Activated naive CD8-positive, alpha-beta T cell (primary cell): ENCODE measurements at regions not wholly inside any gene's neighbourhood (a gene's known extent, or its start where the extent isn't known, plus 50 kb on each side); places are given as distances from the start of the nearest gene placed in this dataset.

ENCODE experiments used
- H3K27ac Mint-ChIP-seq: one replicate; pipeline ENCODE4 v1.8.0; 2021; ENCODE audit warnings: mixed read lengths
- H3K27me3 Mint-ChIP-seq: one replicate; pipeline ENCODE4 v1.8.0; 2021; ENCODE audit warnings: mixed read lengths
- H3K36me3 Mint-ChIP-seq: one replicate; pipeline ENCODE4 v1.8.0; 2021; ENCODE audit warnings: mixed read lengths
- H3K4me1 Mint-ChIP-seq: one replicate; pipeline ENCODE4 v1.8.0; 2021; ENCODE audit warnings: low read depth, mixed read lengths
- H3K4me3 Mint-ChIP-seq: one replicate; pipeline ENCODE4 v1.8.0; 2021; ENCODE audit warnings: mild to moderate bottlenecking, mixed read lengths
- H3K9me3 Mint-ChIP-seq: one replicate; pipeline ENCODE4 v1.8.0; 2021; ENCODE audit warnings: low read depth, mixed read lengths

DNA sequence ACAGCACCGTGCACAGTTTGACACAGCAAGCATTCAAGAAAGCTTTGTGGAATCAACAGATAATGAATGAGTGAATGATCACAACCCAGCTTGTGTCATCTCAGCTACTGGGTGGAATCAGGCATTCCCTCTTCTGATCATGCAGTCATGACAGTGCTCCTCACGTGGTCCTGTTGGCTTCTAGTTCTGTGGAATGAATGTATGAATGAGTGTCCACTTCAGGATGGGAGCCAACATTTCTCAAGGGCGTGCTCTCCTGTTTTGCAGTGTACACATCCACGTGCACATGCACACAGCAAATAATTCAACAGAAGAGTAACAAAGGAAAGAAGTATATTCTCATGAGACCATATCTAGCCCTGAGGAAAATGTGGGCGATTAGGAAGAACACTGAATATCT is 133.1 kb upstream of the NPVF start:
- Mint-ChIP-seq H3K4me1 (no peaks in the 10 kb centered on the region), H3K27me3 (no peaks in the 10 kb centered on the region)

DNA sequence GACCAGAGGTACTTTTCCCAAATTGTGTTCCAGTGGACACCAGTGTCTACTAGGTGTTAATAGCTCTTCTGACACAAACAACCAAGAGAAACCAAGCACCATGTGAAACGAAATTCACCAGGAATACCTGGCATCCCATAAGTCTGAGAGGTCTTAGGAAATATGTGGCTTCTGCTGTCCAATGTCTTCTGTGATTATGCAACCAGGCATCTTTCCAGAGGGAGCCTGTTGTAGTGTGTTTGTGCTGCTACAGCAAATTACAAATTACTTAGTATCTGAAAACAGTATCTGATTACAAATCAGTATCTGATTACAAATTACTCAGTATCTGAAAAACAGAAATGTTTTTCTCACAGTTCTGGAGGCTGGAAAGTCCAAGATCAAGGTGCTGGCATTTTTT is 133.6 kb upstream of the NPVF start:
- H3K9me3 Mint-ChIP-seq: no peaks in the 10 kb centered on the region
- no peak overlapping the region for H3K27ac Mint-ChIP-seq
- no peaks in the 10 kb centered on the region for H3K36me3 Mint-ChIP-seq
- H3K4me1 Mint-ChIP-seq: no peaks in the 10 kb centered on the region
- no peaks in the 10 kb centered on the region for H3K27me3 Mint-ChIP-seq
- H3K4me3 Mint-ChIP-seq: no peak overlapping the region

More for the DNA sequence above, 133.1 kb upstream of the NPVF start:
- H3K27ac Mint-ChIP-seq: no peak overlapping the region
- H3K36me3 Mint-ChIP-seq: no peaks in the 10 kb centered on the region
- no peak overlapping the region for H3K4me3 Mint-ChIP-seq
- H3K9me3 Mint-ChIP-seq: no peaks in the 10 kb centered on the region

DNA sequence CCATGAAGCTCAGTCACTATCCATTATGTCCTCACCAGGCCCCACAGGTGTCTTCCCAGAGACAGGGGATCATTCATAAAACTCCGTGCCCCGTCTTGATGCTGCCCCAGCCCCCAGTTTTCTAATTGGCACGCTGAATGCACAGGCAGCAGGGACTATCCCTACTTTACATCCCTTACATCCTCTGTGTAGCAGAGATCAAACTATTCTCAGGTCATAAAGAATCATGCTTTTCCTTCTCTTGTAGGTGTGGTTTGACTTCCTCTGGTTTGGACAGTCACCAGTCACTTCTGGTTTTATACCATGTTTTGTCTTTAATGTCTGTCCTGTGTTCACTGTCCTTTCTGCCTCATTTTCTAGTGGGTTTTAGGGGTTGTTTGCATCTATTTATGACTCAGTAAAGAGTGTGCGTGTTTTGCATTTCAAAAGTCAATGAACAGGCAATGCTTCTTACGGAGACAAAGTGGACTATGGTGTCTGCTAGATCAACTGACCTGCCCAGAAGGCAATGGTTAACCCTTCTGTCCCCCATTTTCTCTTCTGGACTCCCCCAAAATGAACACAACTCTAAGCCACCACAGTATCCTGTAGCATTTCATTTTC is 140.4 kb upstream of the NPVF start:
- no peaks in the 10 kb centered on the region for H3K4me1 Mint-ChIP-seq
- H3K9me3 Mint-ChIP-seq: peaks cover 11% of the 10 kb centered on the region
- H3K36me3 Mint-ChIP-seq: no peaks in the 10 kb centered on the region
- peaks cover 9% of the 10 kb centered on the region for H3K27me3 Mint-ChIP-seq
- H3K27ac Mint-ChIP-seq: no peak overlapping the region
- no peak overlapping the region for H3K4me3 Mint-ChIP-seq

DNA sequence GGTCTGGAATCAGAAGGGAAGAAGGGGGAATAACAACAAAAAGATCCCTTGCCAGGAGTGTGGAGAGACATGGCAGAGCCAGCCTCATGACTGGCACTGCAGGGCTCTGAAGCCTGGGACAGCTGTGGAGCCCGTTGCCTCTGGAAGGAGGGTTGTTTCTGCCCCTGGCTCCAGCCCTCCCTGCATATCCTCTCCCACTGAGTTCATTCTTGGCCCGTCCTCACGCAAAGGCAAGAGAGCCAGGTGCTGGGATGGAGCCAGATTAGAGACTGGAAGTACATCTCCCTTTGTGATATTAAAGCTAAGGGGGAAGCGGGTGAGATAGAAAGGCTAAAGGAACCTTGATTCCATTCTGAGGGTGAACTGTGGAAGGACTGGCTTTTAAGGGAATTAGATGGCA is 141.5 kb upstream of the NPVF start:
- Mint-ChIP-seq H3K27ac (no peak overlapping the region), H3K4me1 (no peaks in the 10 kb centered on the region), H3K9me3 (peaks cover 11% of the 10 kb centered on the region), H3K36me3 (no peaks in the 10 kb centered on the region), H3K27me3 (peaks cover 9% of the 10 kb centered on the region), H3K4me3 (no peak overlapping the region)

DNA sequence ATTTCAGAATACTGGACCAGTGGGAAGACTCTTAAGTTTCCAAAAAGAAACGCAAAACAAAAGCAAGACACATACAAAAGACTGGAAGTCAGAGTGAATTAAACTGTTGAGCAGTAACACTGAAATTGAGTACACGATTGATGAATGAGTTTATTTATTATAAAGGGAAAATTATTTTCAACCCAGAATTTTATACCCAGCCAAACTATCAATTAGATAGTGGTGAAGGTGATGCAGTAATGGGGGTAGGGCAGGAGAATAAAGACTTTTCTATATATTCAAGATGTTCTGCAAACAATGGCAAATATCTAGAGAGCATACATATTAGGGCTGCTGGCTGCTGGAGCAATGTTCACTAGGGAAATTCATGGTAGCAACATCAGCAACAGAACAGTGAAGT is 143.7 kb upstream of the NPVF start:
- H3K36me3 Mint-ChIP-seq: no peaks in the 10 kb centered on the region
- no peak overlapping the region for H3K4me3 Mint-ChIP-seq
- peaks cover 11% of the 10 kb centered on the region for H3K9me3 Mint-ChIP-seq
- no peaks in the 10 kb centered on the region for H3K4me1 Mint-ChIP-seq
- H3K27me3 Mint-ChIP-seq: peaks cover 9% of the 10 kb centered on the region
- no peak overlapping the region for H3K27ac Mint-ChIP-seq

DNA sequence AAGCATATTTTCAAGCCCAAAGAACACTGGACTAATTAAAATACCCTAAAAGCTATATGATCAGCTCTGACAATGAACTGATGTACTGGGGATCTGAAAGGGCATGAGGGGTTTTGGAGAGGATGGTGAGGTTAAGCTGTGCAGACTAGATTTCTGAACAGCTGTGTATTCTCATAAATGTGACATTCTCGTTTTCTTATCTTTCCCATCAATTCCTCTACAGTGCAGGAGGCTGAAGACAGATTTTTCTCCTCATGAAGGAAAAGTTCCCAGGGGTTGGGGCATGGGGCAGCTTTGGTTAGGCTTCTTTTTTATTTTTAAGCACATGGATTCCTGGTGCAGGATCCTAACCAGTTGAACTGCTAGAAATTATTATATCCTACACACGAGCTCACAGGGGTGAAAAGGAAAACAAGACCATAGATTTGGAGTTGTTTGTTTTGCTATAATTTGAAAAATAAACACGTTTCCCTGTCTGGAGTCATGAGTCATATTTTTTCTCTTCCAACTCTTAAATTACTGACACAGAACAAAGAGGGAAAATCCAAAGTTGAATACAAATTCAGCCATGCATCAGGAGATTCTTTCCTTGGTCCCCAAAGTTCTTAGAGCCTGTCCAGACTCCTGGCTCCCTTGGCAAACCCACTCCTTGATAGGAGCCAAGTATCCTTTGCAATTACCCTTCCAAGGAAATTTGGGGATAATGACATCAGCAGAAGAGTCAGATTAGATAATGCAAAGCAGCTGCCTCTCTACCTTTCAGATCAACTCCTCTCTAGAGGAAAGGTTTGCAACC is 147.7 kb upstream of the NPVF start:
- H3K36me3 Mint-ChIP-seq: no peaks in the 10 kb centered on the region
- no peaks in the 10 kb centered on the region for H3K4me1 Mint-ChIP-seq
- H3K4me3 Mint-ChIP-seq: no peak overlapping the region
- H3K27ac Mint-ChIP-seq: no peak overlapping the region
- H3K27me3 Mint-ChIP-seq: no peaks in the 10 kb centered on the region
- H3K9me3 Mint-ChIP-seq: peaks cover 11% of the 10 kb centered on the region

DNA sequence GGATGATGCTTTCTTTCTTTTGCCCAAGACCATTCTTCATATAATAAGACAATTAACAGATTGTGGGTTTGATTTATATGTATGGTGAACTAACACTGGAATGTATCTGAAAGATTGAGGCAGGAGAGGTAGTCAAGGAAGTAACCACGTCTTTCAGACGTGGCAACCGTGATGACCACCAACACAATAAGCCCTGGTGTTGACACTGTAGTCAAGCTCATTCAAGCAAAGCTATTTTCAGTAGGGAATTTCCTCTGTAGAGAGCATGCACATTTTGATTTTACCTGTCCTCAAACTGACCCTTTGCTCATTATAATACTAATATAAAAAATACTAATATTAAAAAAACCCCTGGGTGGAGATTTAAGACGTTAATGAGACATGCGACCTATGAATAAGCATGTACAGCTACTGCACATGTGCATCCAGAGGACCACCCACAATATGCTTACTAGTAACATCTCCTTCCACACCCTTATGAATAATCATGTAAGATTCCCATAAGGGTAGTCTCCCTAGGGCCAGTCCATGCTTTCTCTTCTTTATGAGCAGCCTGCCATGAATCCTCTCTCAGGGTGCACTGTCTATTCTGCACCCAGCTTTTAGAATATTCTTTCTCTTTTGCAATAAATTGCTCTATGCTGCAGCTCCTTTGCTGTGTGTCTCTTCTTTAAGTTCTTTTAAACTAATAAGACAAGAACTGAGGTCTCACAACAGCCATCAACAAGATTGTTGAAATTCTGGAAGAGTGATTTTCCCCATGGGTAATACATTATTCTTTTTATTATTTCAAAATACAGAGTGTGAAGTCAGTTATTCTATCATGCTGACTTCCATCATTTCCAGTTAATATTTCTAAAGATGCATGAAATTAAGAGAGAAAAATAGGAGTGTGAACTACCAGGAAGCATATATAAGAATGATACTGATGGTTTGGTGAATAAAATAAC is 151.3 kb upstream of the NPVF start:
- Mint-ChIP-seq H3K27me3 (peaks cover 3% of the 10 kb centered on the region), H3K9me3 (no peaks in the 10 kb centered on the region), H3K36me3 (no peaks in the 10 kb centered on the region), H3K27ac (no peak overlapping the region), H3K4me3 (no peak overlapping the region), H3K4me1 (no peaks in the 10 kb centered on the region)

DNA sequence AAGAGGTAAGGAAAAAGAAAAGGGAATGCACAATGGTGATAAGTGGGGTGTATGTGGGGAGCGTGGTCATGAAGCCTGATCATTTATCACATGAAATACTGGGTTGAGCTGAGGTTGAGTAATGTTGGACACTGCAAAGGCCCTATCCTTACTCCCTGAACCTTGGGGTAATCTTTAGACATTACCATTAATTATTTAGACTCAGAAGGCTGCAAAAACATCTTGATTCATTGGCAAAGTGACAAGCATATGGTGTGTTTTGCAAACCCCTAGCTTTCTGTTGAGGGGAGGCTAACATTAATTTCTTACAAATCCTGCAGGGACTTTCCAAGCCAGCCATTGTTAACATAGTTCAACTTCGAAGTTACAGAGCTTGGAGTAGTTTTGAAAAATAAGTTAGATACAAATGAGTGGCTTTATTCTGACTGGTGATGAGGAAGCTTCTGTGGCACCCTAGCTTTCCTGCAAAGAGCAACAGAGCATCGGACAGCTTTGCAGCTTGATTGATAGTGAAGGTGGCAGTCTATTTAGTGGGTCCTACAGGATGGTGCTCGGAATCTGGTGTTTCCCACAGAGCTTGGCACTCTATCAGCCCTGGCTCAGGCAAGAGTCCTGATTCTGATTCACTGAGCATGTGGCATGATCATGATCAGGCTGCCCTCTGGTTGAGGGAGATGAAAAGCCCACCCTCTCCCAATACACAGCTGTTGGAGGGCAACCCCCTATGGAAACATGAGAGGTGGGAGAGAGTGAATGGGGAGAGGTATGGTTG is 153.7 kb upstream of the NPVF start:
- H3K9me3 Mint-ChIP-seq: no peaks in the 10 kb centered on the region
- no peaks in the 10 kb centered on the region for H3K36me3 Mint-ChIP-seq
- H3K4me1 Mint-ChIP-seq: no peaks in the 10 kb centered on the region
- no peak overlapping the region for H3K4me3 Mint-ChIP-seq
- peaks cover 3% of the 10 kb centered on the region for H3K27me3 Mint-ChIP-seq
- H3K27ac Mint-ChIP-seq: no peak overlapping the region

DNA sequence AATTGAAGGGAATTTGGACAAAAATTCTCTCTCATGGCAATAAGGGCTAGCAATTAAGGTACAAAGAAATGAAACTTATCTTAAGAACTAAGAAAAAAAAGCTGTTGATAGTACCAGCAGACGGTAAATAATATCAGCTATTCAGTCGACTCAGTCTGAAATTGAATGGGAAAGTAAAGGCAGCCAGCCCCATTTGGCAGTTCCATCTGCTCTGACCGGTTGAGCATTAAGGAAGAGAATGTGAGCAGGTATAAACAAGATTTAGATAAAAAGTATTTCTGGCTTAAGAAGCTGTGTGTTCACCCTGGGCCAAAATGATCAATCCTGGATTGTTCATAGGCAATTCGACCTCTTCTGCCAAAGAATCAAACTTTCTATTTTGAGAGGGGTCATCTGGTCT is 154.6 kb upstream of the NPVF start:
- Mint-ChIP-seq H3K27me3 (peaks cover 3% of the 10 kb centered on the region), H3K9me3 (no peaks in the 10 kb centered on the region), H3K4me3 (no peak overlapping the region), H3K36me3 (no peaks in the 10 kb centered on the region), H3K27ac (no peak overlapping the region), H3K4me1 (no peaks in the 10 kb centered on the region)

DNA sequence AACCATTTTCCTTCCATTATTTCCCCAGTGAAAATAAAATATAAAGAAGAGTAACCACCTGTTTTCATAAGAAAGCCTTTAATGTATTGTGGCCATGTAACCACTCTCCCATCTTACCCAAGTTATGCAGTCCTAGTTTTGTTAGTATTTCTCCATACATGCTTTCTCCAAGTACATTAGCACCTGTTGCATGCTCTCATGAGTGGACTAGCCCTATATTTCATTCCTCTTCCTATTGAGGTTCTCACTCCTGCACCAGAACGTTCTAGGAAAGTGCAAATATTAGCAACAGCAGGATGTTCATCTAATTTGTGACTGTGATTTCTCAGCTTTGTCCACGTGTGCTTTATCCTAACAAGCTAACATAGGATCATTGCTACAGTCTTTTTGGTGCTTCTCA is 155.1 kb upstream of the NPVF start:
- H3K27me3 Mint-ChIP-seq: peaks cover 3% of the 10 kb centered on the region
- no peaks in the 10 kb centered on the region for H3K4me1 Mint-ChIP-seq
- no peak overlapping the region for H3K27ac Mint-ChIP-seq
- H3K4me3 Mint-ChIP-seq: no peak overlapping the region
- H3K9me3 Mint-ChIP-seq: no peaks in the 10 kb centered on the region
- no peaks in the 10 kb centered on the region for H3K36me3 Mint-ChIP-seq

DNA sequence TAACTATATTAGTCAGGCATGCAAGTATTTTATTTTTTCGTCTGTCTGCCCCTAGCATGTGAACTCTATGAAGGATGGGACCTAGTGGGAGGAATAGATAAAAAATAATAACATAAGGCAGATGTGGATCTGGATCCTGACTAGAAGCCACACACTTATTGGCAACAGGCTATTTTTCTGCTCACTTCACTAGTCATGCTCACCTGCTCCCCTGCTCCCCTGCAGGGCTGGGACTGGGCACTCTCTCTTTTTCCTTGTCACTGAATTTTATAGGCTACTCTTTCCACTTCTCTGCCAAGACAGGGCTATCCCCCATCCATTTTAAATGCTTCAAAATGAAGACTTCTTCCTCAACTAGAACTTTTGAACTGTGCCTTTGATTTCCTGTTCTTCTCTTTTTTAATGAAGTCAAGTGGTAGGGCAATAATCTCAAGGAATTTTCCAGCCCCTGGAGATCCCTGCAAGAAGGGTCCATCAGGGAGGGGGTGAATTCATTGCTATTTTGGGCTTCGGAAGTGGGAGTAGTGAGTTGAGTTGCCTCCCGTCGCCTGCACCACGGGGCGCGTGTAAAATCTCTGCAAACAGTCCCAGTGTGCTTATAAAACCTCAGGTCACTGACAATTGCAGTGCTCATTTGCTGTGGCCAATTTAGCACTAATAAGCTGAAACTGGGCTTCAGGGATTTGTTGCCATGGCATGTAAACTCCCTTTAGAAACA is 156.7 kb upstream of the NPVF start:
- H3K36me3 Mint-ChIP-seq: no peaks in the 10 kb centered on the region
- no peak overlapping the region for H3K4me3 Mint-ChIP-seq
- peaks cover 3% of the 10 kb centered on the region for H3K27me3 Mint-ChIP-seq
- no peaks in the 10 kb centered on the region for H3K9me3 Mint-ChIP-seq
- peaks cover 2% of the 10 kb centered on the region for H3K4me1 Mint-ChIP-seq
- no peak overlapping the region for H3K27ac Mint-ChIP-seq

DNA sequence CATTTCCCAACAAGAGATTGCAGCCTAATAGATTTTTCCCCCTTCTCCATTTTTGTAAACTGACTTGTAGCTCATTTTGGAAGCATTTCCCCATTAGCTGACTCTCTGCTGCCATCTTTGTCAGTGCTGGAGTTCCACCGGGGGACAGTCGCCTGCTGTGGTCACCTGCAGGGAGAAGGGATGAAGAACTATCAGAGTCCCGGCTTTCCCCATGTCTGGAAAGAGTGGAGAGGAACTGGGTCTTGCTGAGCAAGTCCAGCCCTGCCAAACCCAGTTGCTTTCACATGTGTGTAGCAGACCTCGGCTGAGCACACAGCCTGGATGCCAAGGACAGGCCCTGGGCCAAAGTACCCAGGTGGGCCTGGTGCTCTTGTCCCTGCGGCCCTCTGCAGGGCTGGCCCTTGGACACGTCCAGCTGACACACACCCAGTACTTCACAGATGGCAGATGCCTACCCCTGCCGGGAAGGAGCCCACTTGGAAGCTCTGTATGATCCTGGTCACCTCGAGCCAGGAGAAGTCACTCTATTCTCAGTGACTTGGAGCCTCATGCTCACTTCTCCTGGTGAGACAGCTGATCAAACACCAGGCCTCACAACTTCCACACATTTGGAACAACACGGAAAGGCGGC is 157.3 kb upstream of the NPVF start:
- Mint-ChIP-seq H3K27ac (no peak overlapping the region), H3K9me3 (no peaks in the 10 kb centered on the region), H3K27me3 (peaks cover 7% of the 10 kb centered on the region), H3K4me1 (peaks cover 2% of the 10 kb centered on the region), H3K4me3 (no peak overlapping the region), H3K36me3 (no peaks in the 10 kb centered on the region)

DNA sequence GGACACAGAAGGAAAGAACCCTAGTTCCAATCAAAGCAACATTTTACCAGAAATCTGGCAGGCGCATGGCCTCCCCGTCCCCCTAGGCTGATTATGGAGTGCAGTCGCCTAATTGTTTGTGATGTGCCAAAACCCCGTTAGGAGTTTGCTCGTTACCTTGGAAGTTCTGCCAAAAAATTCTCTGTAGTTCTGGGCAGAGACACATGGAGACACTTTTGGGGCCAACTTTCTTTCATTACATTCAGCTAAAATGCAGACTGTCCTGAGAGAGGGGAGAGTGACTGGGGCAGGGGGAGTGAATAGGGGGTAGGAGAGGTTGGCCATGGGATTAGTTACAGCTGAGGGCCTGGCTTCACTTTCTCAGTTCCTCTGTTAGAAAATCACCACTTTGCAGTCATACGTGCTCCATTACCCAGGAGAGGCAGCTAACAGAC is 158.0 kb upstream of the NPVF start:
- H3K9me3 Mint-ChIP-seq: no peaks in the 10 kb centered on the region
- H3K27ac Mint-ChIP-seq: no peak overlapping the region
- H3K36me3 Mint-ChIP-seq: no peaks in the 10 kb centered on the region
- peaks cover 7% of the 10 kb centered on the region for H3K27me3 Mint-ChIP-seq
- peaks cover 2% of the 10 kb centered on the region for H3K4me1 Mint-ChIP-seq
- no peak overlapping the region for H3K4me3 Mint-ChIP-seq

DNA sequence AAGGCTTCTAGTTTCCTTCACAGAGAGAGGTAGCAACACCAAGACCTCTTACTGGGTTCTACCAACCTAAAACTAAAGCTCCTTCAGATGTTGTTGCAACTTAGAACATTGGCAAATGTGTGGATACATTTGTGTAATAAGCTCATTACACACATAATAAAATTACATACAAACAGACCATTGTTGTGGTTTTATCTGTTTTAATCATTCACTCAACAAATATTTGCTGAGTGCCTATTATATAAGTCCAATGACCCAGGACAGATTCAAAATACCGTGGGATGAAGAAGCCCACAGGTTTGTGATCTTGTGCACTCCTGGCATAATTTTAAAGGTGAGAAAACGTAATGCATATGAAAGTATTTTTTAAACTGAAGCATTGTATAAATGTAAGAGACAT is 160.4 kb upstream of the NPVF start:
- no peak overlapping the region for H3K27ac Mint-ChIP-seq
- no peaks in the 10 kb centered on the region for H3K9me3 Mint-ChIP-seq
- H3K36me3 Mint-ChIP-seq: no peaks in the 10 kb centered on the region
- peaks cover 8% of the 10 kb centered on the region for H3K27me3 Mint-ChIP-seq
- H3K4me3 Mint-ChIP-seq: no peak overlapping the region
- H3K4me1 Mint-ChIP-seq: peaks cover 2% of the 10 kb centered on the region
